COLO668 (cell line): ENCODE measurements at regions not wholly inside any gene's neighbourhood (a gene's known extent, or its start where the extent isn't known, plus 50 kb on each side); places are given as distances from the start of the nearest gene placed in this dataset.

Experiments used
- DNase-seq: peaks from one replicate; lab custom pipeline; 2025; ENCODE audit not compliant: unreplicated experiment; lab: John Stamatoyannopoulos, UW

- no peak for DNase-seq
These were observed 50.2 kb upstream of the LRP8 start for GRCh38 chr1:53378061-53378460.

GRCh38 chr1:53378932-53379661, 51.2 kb upstream of the LRP8 start:
- DNase-seq = no peak

- no peak for DNase-seq
These were observed 51.8 kb upstream of the LRP8 start for GRCh38 chr1:53379662-53380002.

- DNase-seq = no peak
These were observed 52.4 kb upstream of the LRP8 start for GRCh38 chr1:53380296-53380695.

GRCh38 chr1:53381790-53382401, 54.0 kb upstream of the LRP8 start:
- no peak for DNase-seq

GRCh38 chr1:53383136-53383870, 55.4 kb upstream of the LRP8 start:
- no peak for DNase-seq

- no peak for DNase-seq
These were observed 56.9 kb upstream of the LRP8 start for GRCh38 chr1:53384796-53385195.

GRCh38 chr1:53385276-53386225, 57.7 kb upstream of the LRP8 start:
- DNase-seq = no peak

GRCh38 chr1:53388963-53389362, 61.1 kb upstream of the LRP8 start:
- DNase-seq = no peak

GRCh38 chr1:53390261-53390660, 62.4 kb upstream of the LRP8 start:
- DNase-seq = no peak

- DNase-seq = no peak
These were observed 62.9 kb upstream of the LRP8 start for GRCh38 chr1:53390736-53391135.

- no peak for DNase-seq
These were observed 63.4 kb upstream of the LRP8 start for GRCh38 chr1:53391296-53391695.

- DNase-seq = no peak
These were observed 64.1 kb upstream of the LRP8 start for GRCh38 chr1:53391982-53392381.

- DNase-seq = no peak
These were observed 64.6 kb upstream of the LRP8 start for GRCh38 chr1:53392460-53392859.

GRCh38 chr1:53393325-53393792, 65.5 kb upstream of the LRP8 start:
- peak; percentile 84 for DNase-seq

- DNase-seq = no peak
These were observed 64.9 kb upstream of the DMRTB1 start for GRCh38 chr1:53394306-53394705.

- no peak for DNase-seq
These were observed 63.5 kb upstream of the DMRTB1 start for GRCh38 chr1:53395671-53396215.

- no peak for DNase-seq
These were observed 62.5 kb upstream of the DMRTB1 start for GRCh38 chr1:53396573-53397268.

GRCh38 chr1:53398091-53398490, 61.1 kb upstream of the DMRTB1 start:
- DNase-seq = no peak
